A673 (cell line): ENCODE measurements at regions not wholly inside any gene's neighbourhood (a gene's known extent, or its start where the extent isn't known, plus 50 kb on each side); places are given as distances from the start of the nearest gene placed in this dataset.

Experiments
- BruUV-seq: library from RNA; stranded (reverse); fragments of 400-500 nt; replicated peaks from 2 replicates; lab custom pipeline; 2021; lab: Mats Ljungman, UMichigan
- CTCF ChIA-PET: fragments of 300-600 bp; sonication (Branson Sonifier 250); formaldehyde crosslinking; loops from one replicate; lab custom pipeline; 2022; ENCODE audit warnings: antibody characterized with exemption; lab: Charles Lee
- POLR2A ChIA-PET: fragments of 300-600 bp; sonication (Branson Sonifier 250); formaldehyde crosslinking; loops from one replicate; lab custom pipeline; 2022; ENCODE audit warnings: antibody characterized with exemption; ENCODE audit not compliant: low non-redundant PET; lab: Charles Lee
- DNase-seq: peaks from one replicate; pipeline ENCODE4 v3.0.0-alpha.2; 2015; ENCODE audit warnings: low spot score
- H3K27ac ChIP-seq: fragments of 200-600 bp; sonication (generic); 2 replicates; pipeline ENCODE4 v1.5.1; 2016; ENCODE audit warnings: mixed run types, low read depth, mild to moderate bottlenecking, mixed read lengths, antibody characterized with exemption, low read length; ENCODE audit not compliant: poor library complexity, severe bottlenecking
- H3K27me3 ChIP-seq: fragments of 200-600 bp; sonication (generic); replicated peaks from 2 replicates; pipeline ENCODE4 v1.6.1; 2017; ENCODE audit warnings: mixed run types, low read depth, mild to moderate bottlenecking, mixed read lengths, antibody characterized with exemption, low read length; ENCODE audit not compliant: insufficient read depth, poor library complexity
- H3K36me3 ChIP-seq: fragments of 200-600 bp; sonication (generic); 2 replicates; pipeline ENCODE4 v1.6.1; 2016; ENCODE audit warnings: mixed run types, mild to moderate bottlenecking, mixed read lengths, antibody characterized with exemption, low read length; ENCODE audit not compliant: insufficient read depth, poor library complexity, severe bottlenecking
- H3K4me1 ChIP-seq: fragments of 200-600 bp; sonication (generic); 2 replicates; pipeline ENCODE4 v1.6.1; 2017; ENCODE audit warnings: mixed run types, mild to moderate bottlenecking, mixed read lengths, antibody characterized with exemption, low read length; ENCODE audit not compliant: insufficient read depth, poor library complexity, severe bottlenecking
- H3K4me3 ChIP-seq: fragments of 200-600 bp; sonication (generic); 2 replicates; pipeline ENCODE4 v1.5.1; 2016; ENCODE audit warnings: low read depth, mixed run types, mild to moderate bottlenecking, mixed read lengths, low read length; ENCODE audit not compliant: poor library complexity, severe bottlenecking
- H3K9me3 ChIP-seq: fragments of 200-600 bp; sonication (generic); 2 replicates; pipeline ENCODE4 v1.6.1; 2016; ENCODE audit warnings: mixed run types, low read depth, mild to moderate bottlenecking, mixed read lengths, antibody characterized with exemption, low read length; ENCODE audit not compliant: poor library complexity, severe bottlenecking
- CTCF ChIP-seq: fragments of 300-800, 200-600 bp; sonication (generic); conservative IDR thresholded peaks from 2 replicates; pipeline ENCODE4 v1.5.1; 2017; ENCODE audit warnings: low read depth, mild to moderate bottlenecking, antibody characterized with exemption, low read length, moderate library complexity, mixed read lengths
- EZH2 ChIP-seq: fragments of 200-600 bp; sonication (generic); IDR thresholded peaks from 2 replicates; pipeline ENCODE4 v1.6.1; 2017; ENCODE audit warnings: borderline replicate concordance, low read depth, mild to moderate bottlenecking, mixed read lengths, antibody characterized with exemption, low read length; ENCODE audit not compliant: poor library complexity, severe bottlenecking
- intact Hi-C: fragments of 100-400 bp; cut with micrococcal nuclease; formaldehyde crosslinking; loops from one replicate; pipeline ENCODE4 v1.10.0; 2022; ENCODE audit not compliant: unreplicated experiment

GRCh38 chr3:63168179-63168578, 109.9 kb upstream of the SYNPR start:
- H3K27me3 ChIP-seq: no peaks in the 10 kb centered on the region
- DNase-seq: no peak
- POLR2A ChIA-PET: no interaction called here
- intact Hi-C loops: no loop called here
- CTCF ChIA-PET: no interaction called here
- no peaks in the 10 kb centered on the region for H3K9me3 ChIP-seq
- H3K27ac ChIP-seq: no peak overlapping the region
- H3K36me3 ChIP-seq: no peaks in the 10 kb centered on the region
- H3K4me1 ChIP-seq: no peaks in the 10 kb centered on the region
- no peak overlapping the region for H3K4me3 ChIP-seq
- BruUV-seq: no TSS peak
- TF ChIP-seq EZH2 (no peak), CTCF (no peak)

- H3K36me3 ChIP-seq: no peaks in the 10 kb centered on the region
- BruUV-seq: no TSS peak
- no peak for TF ChIP-seq EZH2
- no peak for TF ChIP-seq CTCF
- H3K9me3 ChIP-seq: no peaks in the 10 kb centered on the region
- ChIA-PET POLR2A (no interaction called here), CTCF (no interaction called here)
- H3K4me1 ChIP-seq: no peaks in the 10 kb centered on the region
- no peak overlapping the region for H3K27ac ChIP-seq
- no peak overlapping the region for H3K4me3 ChIP-seq
- intact Hi-C loops: no loop called here
- no peaks in the 10 kb centered on the region for H3K27me3 ChIP-seq
- DNase-seq: no peak
Measured at GRCh38 chr3:63179862-63180522, 98.1 kb upstream of the SYNPR start.

GRCh38 chr3:63192248-63192647, 85.9 kb upstream of the SYNPR start:
- intact Hi-C loops: loop anchor here (2.0 kb wide), 1 partner anchor 527 kb away; no protein-coding TSS in a partner anchor
- no peaks in the 10 kb centered on the region for H3K9me3 ChIP-seq
- H3K27ac ChIP-seq: no peak overlapping the region
- ChIA-PET CTCF (no interaction called here), POLR2A (no interaction called here)
- peaks cover 16% of the 10 kb centered on the region for H3K27me3 ChIP-seq
- no peaks in the 10 kb centered on the region for H3K36me3 ChIP-seq
- no peaks in the 10 kb centered on the region for H3K4me1 ChIP-seq
- no peak overlapping the region for H3K4me3 ChIP-seq
- TF ChIP-seq EZH2 (no peak), CTCF (no peak)
- no peak for DNase-seq
- no TSS peak for BruUV-seq
